ENCODE measurements at regions not wholly inside any gene's neighbourhood (a gene's known extent, or its start where the extent isn't known, plus 50 kb on each side); places are given as distances from the start of the nearest gene placed in this dataset.
"Not testable (repeated sequence)": the region's sequence is repeated elsewhere in the genome, so short reads cannot be mapped to it uniquely, and the experiment has no call there.

GRCh38 chr5:82560969-82561368, 282.8 kb upstream of the RPS23 start:
- no peak overlapping the region for H3K4me3 ChIP-seq (ENCODE audit: low read length)
- no peak for DNase-seq (ENCODE audit: low read depth, low spot score)

- H3K4me3 ChIP-seq (ENCODE audit: low read length), result no peak overlapping the region
- DNase-seq (ENCODE audit: low read depth, low spot score), result no peak
Observed at GRCh38 chr5:82560561-82560960, 282.4 kb upstream of the RPS23 start.

- H3K4me3 ChIP-seq (ENCODE audit: low read length), result no peak overlapping the region
- no peak for DNase-seq (ENCODE audit: low read depth, low spot score)
Observed at GRCh38 chr5:82551840-82552385, 273.8 kb upstream of the RPS23 start.

- no peak for DNase-seq (ENCODE audit: low read depth, low spot score)
- no peak overlapping the region for H3K4me3 ChIP-seq (ENCODE audit: low read length)
Observed at GRCh38 chr5:82551192-82551591, 273.0 kb upstream of the RPS23 start.

- no peak for DNase-seq (ENCODE audit: low read depth, low spot score)
- H3K4me3 ChIP-seq (ENCODE audit: low read length), result no peak overlapping the region
Observed at GRCh38 chr5:82549263-82549662, 271.1 kb upstream of the RPS23 start.

GRCh38 chr5:82544004-82544403, 265.9 kb upstream of the RPS23 start:
- H3K4me3 ChIP-seq (ENCODE audit: low read length), result no peak overlapping the region
- DNase-seq (ENCODE audit: low read depth, low spot score), result no peak

- no peak overlapping the region for H3K4me3 ChIP-seq (ENCODE audit: low read length)
- DNase-seq (ENCODE audit: low read depth, low spot score), result no peak
Observed at GRCh38 chr5:82540301-82540700, 262.1 kb upstream of the RPS23 start.

- H3K4me3 ChIP-seq (ENCODE audit: low read length), result no peak overlapping the region
Observed at GRCh38 chr5:82538339-82539034, 260.3 kb upstream of the RPS23 start.

GRCh38 chr5:82537687-82538306, 259.6 kb upstream of the RPS23 start:
- no peak for DNase-seq (ENCODE audit: low read depth, low spot score)

More at GRCh38 chr5:82538339-82539034, 260.3 kb upstream of the RPS23 start:
- DNase-seq (ENCODE audit: low read depth, low spot score), result no peak

GRCh38 chr5:82534986-82535385, 256.8 kb upstream of the RPS23 start:
- no peak overlapping the region for H3K4me3 ChIP-seq (ENCODE audit: low read length)
- no peak for DNase-seq (ENCODE audit: low read depth, low spot score)

More at GRCh38 chr5:82537687-82538306, 259.6 kb upstream of the RPS23 start:
- H3K4me3 ChIP-seq (ENCODE audit: low read length), result no peak overlapping the region

- H3K4me3 ChIP-seq (ENCODE audit: low read length); DNase-seq (ENCODE audit: low read depth, low spot score): not testable (repeated sequence)
Observed at GRCh38 chr5:82532075-82532474, 253.9 kb upstream of the RPS23 start.

GRCh38 chr5:82526540-82526939, 248.4 kb upstream of the RPS23 start:
- no peak overlapping the region for H3K4me3 ChIP-seq (ENCODE audit: low read length)
- DNase-seq (ENCODE audit: low read depth, low spot score), result no peak

- no peak overlapping the region for H3K4me3 ChIP-seq (ENCODE audit: low read length)
- DNase-seq (ENCODE audit: low read depth, low spot score), result no peak
Observed at GRCh38 chr5:82525626-82526025, 247.5 kb upstream of the RPS23 start.

GRCh38 chr5:82523633-82524032, 245.5 kb upstream of the RPS23 start:
- no peak overlapping the region for H3K4me3 ChIP-seq (ENCODE audit: low read length)
- DNase-seq (ENCODE audit: low read depth, low spot score), result no peak

GRCh38 chr5:82522897-82523296, 244.7 kb upstream of the RPS23 start:
- no peak overlapping the region for H3K4me3 ChIP-seq (ENCODE audit: low read length)
- DNase-seq (ENCODE audit: low read depth, low spot score), result no peak

GRCh38 chr5:82521431-82522051, 243.4 kb upstream of the RPS23 start:
- no peak overlapping the region for H3K4me3 ChIP-seq (ENCODE audit: low read length)
- no peak for DNase-seq (ENCODE audit: low read depth, low spot score)

GRCh38 chr5:82519558-82519957, 241.4 kb upstream of the RPS23 start:
- no peak for DNase-seq (ENCODE audit: low read depth, low spot score)

GRCh38 chr5:82517544-82518075, 239.5 kb upstream of the RPS23 start:
- no peak overlapping the region for H3K4me3 ChIP-seq (ENCODE audit: low read length)
- no peak for DNase-seq (ENCODE audit: low read depth, low spot score)

More at GRCh38 chr5:82519558-82519957, 241.4 kb upstream of the RPS23 start:
- H3K4me3 ChIP-seq (ENCODE audit: low read length), result no peak overlapping the region

- H3K4me3 ChIP-seq (ENCODE audit: low read length), result no peak overlapping the region
- DNase-seq (ENCODE audit: low read depth, low spot score), result no peak
Observed at GRCh38 chr5:82513738-82514137, 235.6 kb upstream of the RPS23 start.

GRCh38 chr5:82512025-82512424, 233.9 kb upstream of the RPS23 start:
- H3K4me3 ChIP-seq (ENCODE audit: low read length), result no peak overlapping the region
- DNase-seq (ENCODE audit: low read depth, low spot score), result no peak

Data from Jurkat, Clone E6-1 (cell line).